Stimulated activated naive CD8-positive, alpha-beta T cell treated with anti-CD3 and anti-CD28 coated beads, Interleukin-15, amount 100 ng/mL, for 72 hours (primary cell): ENCODE measurements at regions not wholly inside any gene's neighbourhood (a gene's known extent, or its start where the extent isn't known, plus 50 kb on each side); places are given as distances from the start of the nearest gene placed in this dataset.
"Not testable (repeated sequence)": the region's sequence is repeated elsewhere in the genome, so short reads cannot be mapped to it uniquely, and the experiment has no call there.

ENCODE experiments used
- ATAC-seq: fragments of 150-1000 bp; cut with Tn5 transposase; 2 replicates; pipeline ENCODE4 v1.10.0; 2021; ENCODE audit warnings: mild to moderate bottlenecking, moderate library complexity
- DNase-seq, 2 donors: peaks; one replicate each; pipeline ENCODE4 v3.0.0; 2021 to 2022
- H3K27ac Mint-ChIP-seq, 2 donors: one replicate each; pipeline ENCODE4 v1.8.0; 2022; ENCODE audit warnings: mild to moderate bottlenecking in 2 of 2, mixed read lengths in 2 of 2, moderate library complexity in 2 of 2
- H3K27me3 Mint-ChIP-seq: one replicate; pipeline ENCODE4 v1.8.0; 2022; ENCODE audit warnings: mixed read lengths
- H3K4me1 Mint-ChIP-seq: one replicate; pipeline ENCODE4 v1.8.0; 2022; ENCODE audit warnings: mild to moderate bottlenecking, mixed read lengths
- H3K4me3 Mint-ChIP-seq, 2 donors: one replicate each; pipeline ENCODE4 v1.8.0; 2022; ENCODE audit warnings: mild to moderate bottlenecking in 2 of 2, mixed read lengths in 2 of 2, moderate library complexity in 1 of 2
- H3K9me3 Mint-ChIP-seq, 2 donors: one replicate each; pipeline ENCODE4 v1.8.0; 2022; ENCODE audit warnings: mixed read lengths in 2 of 2

DNA sequence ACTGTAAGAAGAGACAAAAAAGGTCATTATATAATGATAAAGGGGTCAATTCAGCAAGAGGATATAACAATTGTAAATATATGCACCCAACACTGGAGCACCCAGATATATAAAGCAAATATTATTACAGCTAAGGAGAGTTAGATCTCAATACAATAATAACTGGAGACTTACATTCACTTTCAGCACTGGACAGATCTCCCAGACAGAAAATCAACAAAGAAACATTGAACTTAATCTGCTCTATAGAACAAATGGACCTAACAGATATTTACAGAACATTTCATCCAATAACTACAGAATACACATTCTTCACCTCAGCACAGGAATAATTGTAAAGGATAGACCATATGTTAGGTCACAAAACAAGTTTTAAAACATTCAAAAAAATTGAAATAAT, 512.9 kb downstream of the RPS29 start:
- H3K27me3 Mint-ChIP-seq, H3K4me1 Mint-ChIP-seq, DNase-seq, ATAC-seq, H3K27ac Mint-ChIP-seq, H3K4me3 Mint-ChIP-seq: not testable (repeated sequence)
- peaks cover 4 to 12% of the 10 kb centered on the region in 2 donors for H3K9me3 Mint-ChIP-seq

DNA sequence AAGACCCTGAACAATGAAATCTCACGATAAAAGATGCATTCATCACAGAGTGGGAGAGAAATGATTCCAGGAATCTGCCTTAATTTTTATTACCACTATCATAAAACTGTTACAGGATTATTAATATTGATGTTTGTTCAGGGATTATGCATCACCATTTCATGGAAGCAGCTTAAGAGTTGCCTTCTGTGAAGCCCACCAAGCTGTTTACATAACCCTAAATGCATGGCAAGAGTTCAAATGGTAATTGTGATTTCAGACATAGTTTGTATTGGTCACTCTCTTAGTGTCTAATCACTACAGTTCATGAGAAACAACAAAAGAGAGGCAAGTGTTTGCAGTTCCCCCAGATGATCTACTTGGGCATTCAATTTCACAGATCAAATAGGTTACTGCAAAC, 527.7 kb downstream of the RPS29 start:
- Mint-ChIP-seq H3K27me3 (no peaks in the 10 kb centered on the region), H3K4me3 (no peak overlapping the region), H3K9me3 (peaks cover 0 to 5% of the 10 kb centered on the region in 2 donors), H3K27ac (no peak overlapping the region), H3K4me1 (no peaks in the 10 kb centered on the region)
- DNase-seq (no peak), ATAC-seq (no peak)

GRCh38 chr14:49057838-49058510, 528.2 kb downstream of the RPS29 start:
- H3K27ac Mint-ChIP-seq, result no peak overlapping the region
- no peaks in the 10 kb centered on the region for H3K27me3 Mint-ChIP-seq
- H3K4me1 Mint-ChIP-seq, result no peaks in the 10 kb centered on the region
- ATAC-seq, result no peak
- H3K9me3 Mint-ChIP-seq, result peaks cover 0 to 4% of the 10 kb centered on the region in 2 donors
- no peak overlapping the region for H3K4me3 Mint-ChIP-seq
- no peak for DNase-seq

- no peak for ATAC-seq
- Mint-ChIP-seq H3K27me3 (no peaks in the 10 kb centered on the region), H3K4me1 (no peaks in the 10 kb centered on the region), H3K9me3 (no peaks in the 10 kb centered on the region), H3K27ac (no peak overlapping the region), H3K4me3 (no peak overlapping the region)
- DNase-seq, result no peak
These were observed 530.2 kb downstream of the RPS29 start for GRCh38 chr14:49056021-49056420.

GRCh38 chr14:49052521-49052920, 533.7 kb downstream of the RPS29 start:
- Mint-ChIP-seq H3K27me3 (no peaks in the 10 kb centered on the region), H3K4me3 (no peak overlapping the region), H3K4me1 (no peaks in the 10 kb centered on the region), H3K9me3 (peaks cover 0 to 7% of the 10 kb centered on the region in 2 donors), H3K27ac (no peak overlapping the region)
- DNase-seq (no peak), ATAC-seq (no peak)

DNA sequence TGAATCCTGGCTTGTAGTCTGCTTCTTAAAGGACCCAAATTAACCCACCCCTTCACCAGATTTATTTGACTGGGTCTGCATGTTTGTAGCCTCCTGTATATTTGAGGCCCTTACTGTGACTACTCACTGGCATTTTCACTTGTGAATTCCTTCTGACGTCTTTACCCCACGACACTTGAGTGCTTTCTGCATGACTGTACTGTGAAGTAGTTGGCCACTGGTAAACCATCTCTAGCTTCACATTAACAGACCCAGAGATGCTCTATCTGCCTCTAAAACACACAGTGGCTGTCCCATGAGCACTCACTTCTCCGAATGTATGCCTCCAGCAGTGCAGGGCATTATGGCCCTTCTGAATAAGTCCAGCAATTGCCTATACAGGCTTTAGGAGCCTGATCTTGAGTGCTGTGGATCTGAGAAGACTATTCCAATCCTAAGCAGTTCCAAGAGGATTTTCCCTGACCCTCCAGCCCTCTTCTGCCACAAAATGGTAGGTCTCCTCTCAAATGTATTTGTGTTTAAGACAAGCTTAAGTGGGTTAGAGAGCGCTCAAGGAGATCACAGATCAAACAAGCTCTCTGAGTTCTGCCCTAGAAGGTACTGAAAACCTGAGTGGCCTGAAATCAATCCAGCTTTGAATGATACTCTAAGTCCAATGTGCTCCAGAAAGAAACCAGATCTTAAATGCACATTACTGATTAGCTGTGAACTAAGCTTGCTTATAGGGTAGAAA, 534.7 kb downstream of the RPS29 start:
- Mint-ChIP-seq H3K27ac (no peak overlapping the region), H3K4me1 (no peaks in the 10 kb centered on the region), H3K27me3 (no peaks in the 10 kb centered on the region), H3K4me3 (no peak overlapping the region), H3K9me3 (peaks cover 0 to 7% of the 10 kb centered on the region in 2 donors)
- DNase-seq (no peak), ATAC-seq (no peak)

DNA sequence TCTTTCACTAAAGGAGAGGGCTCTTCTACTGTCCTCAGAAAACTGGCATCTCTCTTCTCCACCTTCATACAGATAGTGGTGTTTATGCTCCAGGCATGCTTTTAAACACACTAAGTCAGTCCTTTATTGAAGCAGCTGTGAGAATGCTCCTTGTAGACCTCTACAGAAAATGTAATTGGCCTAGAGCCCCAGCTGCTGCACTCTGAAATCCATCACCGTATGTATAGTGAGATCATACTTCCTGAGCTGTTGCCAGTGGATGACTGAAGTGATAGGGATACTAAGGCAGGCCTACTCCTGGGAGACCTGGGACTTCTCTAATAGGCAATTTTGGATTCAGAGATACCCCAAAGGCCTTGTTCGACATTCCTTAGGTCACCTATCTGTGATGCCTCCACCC, 535.4 kb downstream of the RPS29 start:
- Mint-ChIP-seq H3K27ac (no peak overlapping the region), H3K4me1 (no peaks in the 10 kb centered on the region), H3K4me3 (no peak overlapping the region), H3K9me3 (peaks cover 0 to 7% of the 10 kb centered on the region in 2 donors), H3K27me3 (no peaks in the 10 kb centered on the region)
- DNase-seq, result no peak
- no peak for ATAC-seq

- Mint-ChIP-seq H3K4me1 (no peaks in the 10 kb centered on the region), H3K27me3 (no peaks in the 10 kb centered on the region), H3K9me3 (peaks cover 0 to 7% of the 10 kb centered on the region in 2 donors)
These were observed 536.5 kb downstream of the RPS29 start for GRCh38 chr14:49049711-49050110.

DNA sequence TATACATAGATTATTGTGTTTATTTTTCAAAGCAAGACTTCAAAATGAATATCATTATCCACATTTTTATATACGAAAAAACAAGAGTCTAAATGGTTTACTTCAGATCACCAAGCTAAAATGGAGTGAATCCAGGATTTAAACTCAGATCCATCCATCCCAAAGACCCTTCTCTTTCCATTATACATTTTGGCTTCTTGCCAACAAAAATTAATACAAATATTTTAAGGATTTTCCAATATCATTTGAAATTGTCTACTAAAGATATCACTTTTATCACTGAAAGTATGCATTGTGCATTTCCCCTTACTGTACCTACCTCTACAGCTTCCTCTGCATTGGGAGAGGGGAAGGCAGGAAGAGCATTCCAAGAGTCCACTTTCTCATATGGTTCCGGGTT, 541.2 kb downstream of the RPS29 start:
- Mint-ChIP-seq H3K9me3 (no peaks in the 10 kb centered on the region), H3K27me3 (no peaks in the 10 kb centered on the region), H3K27ac (no peak overlapping the region), H3K4me1 (no peaks in the 10 kb centered on the region), H3K4me3 (no peak overlapping the region)
- ATAC-seq, result no peak
- DNase-seq, result no peak

More at GRCh38 chr14:49049711-49050110, 536.5 kb downstream of the RPS29 start:
- ATAC-seq (no peak), DNase-seq (no peak)
- no peak overlapping the region for H3K27ac Mint-ChIP-seq
- no peak overlapping the region for H3K4me3 Mint-ChIP-seq

- no peak for ATAC-seq
- H3K27ac Mint-ChIP-seq, result no peak overlapping the region
These were observed 549.1 kb downstream of the RPS29 start for GRCh38 chr14:49036984-49037516.

GRCh38 chr14:49036266-49036665, 549.9 kb downstream of the RPS29 start:
- H3K4me1 Mint-ChIP-seq, result no peaks in the 10 kb centered on the region
- no peak overlapping the region for H3K27ac Mint-ChIP-seq
- no peak overlapping the region for H3K4me3 Mint-ChIP-seq
- DNase-seq (no peak), ATAC-seq (no peak)
- H3K9me3 Mint-ChIP-seq, result no peaks in the 10 kb centered on the region
- no peaks in the 10 kb centered on the region for H3K27me3 Mint-ChIP-seq

More at GRCh38 chr14:49036984-49037516, 549.1 kb downstream of the RPS29 start:
- H3K4me1 Mint-ChIP-seq, result no peaks in the 10 kb centered on the region
- no peaks in the 10 kb centered on the region for H3K27me3 Mint-ChIP-seq
- no peaks in the 10 kb centered on the region for H3K9me3 Mint-ChIP-seq
- no peak overlapping the region for H3K4me3 Mint-ChIP-seq
- DNase-seq, result no peak

DNA sequence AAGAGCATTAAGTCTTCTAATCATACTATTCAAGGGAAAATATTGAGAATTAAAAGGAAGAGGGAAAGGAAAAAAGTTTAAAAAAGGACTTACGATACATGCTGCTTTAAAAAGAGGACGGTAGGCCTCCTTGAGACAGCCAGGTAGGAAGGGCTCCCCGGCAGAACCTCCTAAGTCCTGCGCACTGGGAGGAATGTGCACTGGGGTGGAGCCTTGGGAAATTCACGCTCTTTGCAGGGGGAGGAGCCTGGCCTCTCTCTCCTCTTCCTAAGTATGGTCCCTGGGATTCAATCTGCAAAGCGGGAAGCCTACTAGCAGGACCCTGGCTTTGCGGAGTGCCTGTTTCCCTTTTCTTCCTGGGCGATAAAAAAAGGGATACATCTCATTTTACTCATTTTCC, 553.0 kb downstream of the RPS29 start:
- DNase-seq, result no peak
- Mint-ChIP-seq H3K4me1 (no peaks in the 10 kb centered on the region), H3K27me3 (no peaks in the 10 kb centered on the region), H3K9me3 (no peaks in the 10 kb centered on the region), H3K4me3 (no peak overlapping the region), H3K27ac (no peak overlapping the region)
- ATAC-seq, result no peak

DNA sequence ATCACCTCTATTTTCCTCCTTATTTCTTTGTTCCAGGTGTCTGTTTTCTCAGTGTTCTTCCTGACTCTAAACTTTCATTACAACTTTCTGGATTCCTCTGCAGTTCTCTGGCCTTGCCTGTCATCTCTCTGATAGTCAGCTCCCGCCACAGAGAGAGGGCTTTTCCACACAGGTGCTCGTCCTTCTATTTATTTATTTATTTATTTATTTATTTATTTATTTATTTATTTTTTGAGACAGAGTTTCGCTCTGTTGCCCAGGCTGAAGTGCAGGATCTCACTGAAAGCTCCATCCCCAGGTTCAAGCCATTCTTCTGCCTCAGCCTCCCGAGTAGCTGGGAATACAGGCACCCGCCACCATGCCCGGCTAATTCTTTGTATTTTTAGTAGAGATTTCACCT, 554.5 kb downstream of the RPS29 start:
- not testable (repeated sequence) for H3K27me3 Mint-ChIP-seq, H3K9me3 Mint-ChIP-seq, H3K27ac Mint-ChIP-seq, DNase-seq, H3K4me1 Mint-ChIP-seq, H3K4me3 Mint-ChIP-seq, ATAC-seq

DNA sequence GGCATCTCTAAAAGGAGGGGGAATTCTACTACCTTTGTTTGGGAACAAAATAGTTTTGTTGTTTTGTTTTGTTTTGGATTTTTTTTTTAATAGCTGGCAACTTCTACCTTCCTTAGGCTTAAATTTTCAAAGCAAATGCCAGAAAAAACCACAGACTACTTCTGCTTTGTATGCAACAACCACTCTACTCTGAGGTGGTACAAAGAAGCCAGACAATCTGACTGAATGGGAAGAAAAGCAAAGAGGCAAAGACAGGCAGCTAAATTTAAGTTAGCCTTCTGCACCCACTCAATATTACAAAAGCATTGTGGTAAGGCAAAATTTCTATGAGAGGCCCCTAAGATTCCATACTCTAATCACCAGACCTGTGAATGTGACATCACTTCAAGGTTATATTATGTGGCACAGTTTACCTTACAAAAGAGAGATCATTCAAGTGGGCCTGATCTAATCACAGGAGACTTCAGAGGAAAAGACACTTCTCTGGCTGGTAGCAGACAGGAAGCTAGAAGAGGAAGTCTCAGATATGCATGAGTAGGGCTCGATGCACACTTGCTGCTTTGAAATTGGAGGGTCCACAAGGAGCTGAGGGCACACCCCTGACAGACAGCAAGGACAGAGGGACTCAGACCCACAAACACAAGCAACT, 566.6 kb downstream of the RPS29 start:
- ATAC-seq (no peak), DNase-seq (no peak)
- Mint-ChIP-seq H3K27me3 (no peaks in the 10 kb centered on the region), H3K9me3 (no peaks in the 10 kb centered on the region), H3K27ac (no peak overlapping the region), H3K4me1 (no peaks in the 10 kb centered on the region), H3K4me3 (no peak overlapping the region)

- no peak for ATAC-seq
These were observed 568.7 kb downstream of the RPS29 start for GRCh38 chr14:49017447-49017846.

GRCh38 chr14:49016381-49016780, 569.8 kb downstream of the RPS29 start:
- Mint-ChIP-seq H3K9me3 (no peaks in the 10 kb centered on the region), H3K4me1 (no peaks in the 10 kb centered on the region), H3K4me3 (no peak overlapping the region), H3K27ac (no peak overlapping the region), H3K27me3 (no peaks in the 10 kb centered on the region)
- DNase-seq (no peak), ATAC-seq (no peak)

More at GRCh38 chr14:49017447-49017846, 568.7 kb downstream of the RPS29 start:
- H3K27ac Mint-ChIP-seq, result no peak overlapping the region
- no peak for DNase-seq
- H3K4me3 Mint-ChIP-seq, result no peak overlapping the region
- H3K4me1 Mint-ChIP-seq, result no peaks in the 10 kb centered on the region
- no peaks in the 10 kb centered on the region for H3K9me3 Mint-ChIP-seq
- no peaks in the 10 kb centered on the region for H3K27me3 Mint-ChIP-seq
